GF-D8 (cell line): ENCODE measurements at regions not wholly inside any gene's neighbourhood (a gene's known extent, or its start where the extent isn't known, plus 50 kb on each side); places are given as distances from the start of the nearest gene placed in this dataset.

Experiments used
- DNase-seq: peaks from one replicate; lab custom pipeline; 2025; lab: John Stamatoyannopoulos, UW

GRCh38 chr21:18460979-18461378, 57.4 kb upstream of the TMPRSS15 start:
- peak; percentile 67 for DNase-seq

DNA sequence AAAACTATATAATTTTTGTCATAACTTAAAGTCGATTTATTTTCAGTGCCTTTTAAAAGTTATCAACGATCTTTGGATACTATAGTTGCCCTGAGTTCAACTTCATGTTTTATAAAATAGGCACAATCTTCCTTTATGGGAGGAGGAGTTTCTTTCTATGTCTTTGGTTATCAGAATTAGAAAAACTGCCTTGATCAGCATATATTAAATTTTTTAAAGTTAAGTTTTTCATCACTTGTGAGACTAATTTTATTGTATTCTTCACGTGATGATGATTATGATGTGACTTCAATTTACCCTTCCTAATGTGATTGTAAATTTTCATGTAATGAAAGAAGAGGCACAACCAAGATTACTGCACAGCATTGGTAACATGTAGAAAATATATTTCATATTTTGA, 58.2 kb upstream of the TMPRSS15 start:
- no peak for DNase-seq

- DNase-seq, result no peak
Observed at GRCh38 chr21:18467715-18468114, 64.1 kb upstream of the TMPRSS15 start.

DNA sequence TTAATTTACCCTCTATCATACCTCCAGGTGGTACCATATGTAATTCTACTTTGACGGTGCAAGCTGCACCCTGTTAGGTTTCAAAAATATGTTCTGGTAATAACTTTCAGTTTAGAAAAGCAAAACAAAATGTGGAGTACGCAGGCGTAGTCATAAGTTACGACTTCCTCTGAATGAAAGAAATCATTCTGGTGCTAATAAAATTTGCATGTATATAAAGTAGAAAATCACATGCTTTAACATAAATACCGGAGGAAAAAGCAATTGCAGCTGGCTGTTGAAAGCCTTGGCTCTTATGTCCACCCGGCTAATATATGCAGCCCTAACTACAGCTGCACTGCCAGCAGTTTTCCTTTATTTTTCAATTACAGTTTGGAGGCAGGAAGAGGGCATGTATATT, 65.2 kb upstream of the TMPRSS15 start:
- no peak for DNase-seq

DNA sequence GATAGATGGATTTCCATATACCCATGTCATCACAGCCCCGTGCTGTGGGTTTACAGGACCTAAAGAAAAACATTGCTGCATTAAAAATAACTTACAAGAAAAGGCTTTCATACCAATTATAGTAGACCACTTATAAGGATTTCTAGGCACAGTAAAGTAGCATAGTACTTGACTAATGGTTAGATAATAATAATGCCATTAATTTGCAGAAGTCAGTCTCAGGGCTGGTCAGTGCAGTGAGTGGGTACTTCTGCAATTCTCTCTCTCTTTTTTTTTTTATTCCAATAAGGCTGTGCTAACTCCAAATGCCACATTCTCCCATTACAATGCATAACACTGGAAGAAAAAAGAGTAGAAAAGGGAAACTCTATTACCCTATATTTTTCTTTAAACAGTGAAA, 73.1 kb upstream of the TMPRSS15 start:
- DNase-seq, result no peak

DNA sequence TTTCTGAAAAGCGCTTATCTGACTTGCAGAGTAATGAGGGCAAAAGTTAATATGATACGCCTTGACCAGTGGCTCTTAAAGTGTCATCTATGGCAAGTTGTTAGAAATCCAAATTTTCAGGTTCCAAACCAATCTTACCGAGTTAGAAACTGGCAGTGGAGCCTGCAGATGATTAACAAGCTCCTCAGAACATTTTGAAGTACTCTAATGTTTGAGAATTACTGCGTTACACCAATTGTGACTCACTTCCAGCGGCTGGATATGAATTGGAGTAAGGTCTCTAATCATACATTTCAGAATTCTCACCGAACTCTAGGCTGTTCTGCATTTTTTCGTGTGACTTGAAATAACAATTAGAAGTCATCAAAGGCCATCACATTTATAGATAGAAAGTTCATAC, 73.5 kb upstream of the TMPRSS15 start:
- no peak for DNase-seq

GRCh38 chr21:18478513-18478912, 74.9 kb upstream of the TMPRSS15 start:
- no peak for DNase-seq

DNA sequence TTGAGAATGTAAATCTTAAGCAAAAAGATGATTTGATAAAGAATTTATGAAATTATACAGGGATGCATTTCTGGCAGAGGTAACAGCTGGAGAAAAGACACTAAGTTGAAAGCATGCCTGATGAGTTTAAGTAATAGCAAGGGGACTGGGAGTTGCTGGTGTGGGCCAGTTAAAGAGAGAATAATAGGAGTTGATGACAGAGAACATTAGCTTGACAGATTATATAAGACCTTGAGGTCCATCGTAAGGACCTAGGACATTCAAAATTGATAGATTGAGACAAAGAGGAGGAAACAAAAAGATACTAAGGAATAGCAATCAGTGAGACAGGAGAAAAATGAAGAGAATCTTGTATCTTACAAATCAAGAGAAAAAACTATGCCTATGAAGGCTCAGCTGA, 84.7 kb upstream of the TMPRSS15 start:
- no peak for DNase-seq

GRCh38 chr21:18493422-18493821, 89.8 kb upstream of the TMPRSS15 start:
- DNase-seq, result no peak

- no peak for DNase-seq
Observed at GRCh38 chr21:18495523-18495922, 91.9 kb upstream of the TMPRSS15 start.

DNA sequence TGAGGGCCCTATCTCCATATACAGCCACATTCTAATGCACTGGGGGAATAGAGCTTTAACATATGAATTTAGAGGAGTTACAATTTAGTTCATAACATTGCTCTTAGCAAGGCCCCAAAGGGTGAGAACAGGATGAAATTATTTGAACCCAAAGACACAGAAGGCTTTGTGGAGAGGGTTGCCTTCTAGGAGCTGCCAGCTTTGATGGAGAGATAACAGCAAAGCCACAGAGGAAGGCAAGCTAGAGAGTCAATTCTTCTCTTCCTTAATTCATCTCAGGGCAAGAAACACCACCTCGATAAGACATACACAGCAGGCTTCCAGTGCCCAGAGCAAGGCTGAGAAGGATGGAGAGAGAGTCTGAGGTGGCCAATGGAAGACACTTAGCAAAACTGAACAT, 94.8 kb upstream of the TMPRSS15 start:
- DNase-seq, result no peak

DNA sequence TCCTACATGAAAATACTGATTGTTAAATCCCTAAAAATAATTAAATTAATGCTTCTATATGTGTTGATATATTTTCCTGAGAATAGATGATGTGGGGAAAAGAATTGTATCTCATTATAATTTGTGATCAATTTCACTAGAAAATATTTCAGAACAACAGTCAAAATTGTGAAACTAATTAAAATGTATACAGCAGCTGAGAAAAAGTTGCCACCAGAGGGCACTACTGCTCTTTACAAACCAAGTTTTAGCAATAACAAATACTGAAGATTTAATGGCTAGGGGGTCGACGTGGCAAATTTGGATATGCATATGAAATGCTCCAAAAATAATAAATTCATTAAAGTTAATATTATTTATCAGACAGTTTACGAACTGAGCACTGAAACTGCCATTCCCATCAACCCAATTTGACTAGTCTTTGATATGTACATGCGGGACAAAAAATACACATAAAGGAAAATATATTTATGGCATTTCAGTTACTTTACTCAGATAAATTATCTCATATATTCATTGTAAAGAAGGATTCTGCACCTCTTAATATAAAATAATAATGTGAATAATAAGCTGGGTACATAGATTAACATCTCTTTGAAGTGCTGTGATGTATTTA, 96.3 kb upstream of the TMPRSS15 start:
- DNase-seq, result no peak

DNA sequence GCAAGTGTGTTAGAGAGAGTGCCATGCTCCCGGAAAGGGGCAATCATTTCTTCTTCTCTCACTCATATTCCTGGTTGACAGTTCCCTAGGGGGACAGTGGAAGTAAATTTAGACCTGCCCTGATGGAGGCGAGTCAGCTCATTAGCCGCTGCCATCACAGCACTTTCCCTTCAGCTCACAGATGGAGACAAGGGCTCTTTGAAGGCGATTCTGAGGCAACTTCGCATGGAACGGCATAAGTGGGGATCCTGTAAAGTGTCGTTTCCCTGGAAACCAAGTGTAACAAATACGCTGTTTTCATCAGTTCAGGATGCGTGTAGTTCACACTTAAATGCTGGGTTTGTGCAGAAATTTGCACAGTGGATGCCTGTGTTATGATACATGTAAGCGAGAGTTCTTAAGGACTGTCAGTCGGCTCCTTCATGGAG, 114.5 kb upstream of the TMPRSS15 start:
- no peak for DNase-seq

GRCh38 chr21:18521204-18521603, 117.6 kb upstream of the TMPRSS15 start:
- no peak for DNase-seq

GRCh38 chr21:18522181-18522972, 118.8 kb upstream of the TMPRSS15 start:
- no peak for DNase-seq

DNA sequence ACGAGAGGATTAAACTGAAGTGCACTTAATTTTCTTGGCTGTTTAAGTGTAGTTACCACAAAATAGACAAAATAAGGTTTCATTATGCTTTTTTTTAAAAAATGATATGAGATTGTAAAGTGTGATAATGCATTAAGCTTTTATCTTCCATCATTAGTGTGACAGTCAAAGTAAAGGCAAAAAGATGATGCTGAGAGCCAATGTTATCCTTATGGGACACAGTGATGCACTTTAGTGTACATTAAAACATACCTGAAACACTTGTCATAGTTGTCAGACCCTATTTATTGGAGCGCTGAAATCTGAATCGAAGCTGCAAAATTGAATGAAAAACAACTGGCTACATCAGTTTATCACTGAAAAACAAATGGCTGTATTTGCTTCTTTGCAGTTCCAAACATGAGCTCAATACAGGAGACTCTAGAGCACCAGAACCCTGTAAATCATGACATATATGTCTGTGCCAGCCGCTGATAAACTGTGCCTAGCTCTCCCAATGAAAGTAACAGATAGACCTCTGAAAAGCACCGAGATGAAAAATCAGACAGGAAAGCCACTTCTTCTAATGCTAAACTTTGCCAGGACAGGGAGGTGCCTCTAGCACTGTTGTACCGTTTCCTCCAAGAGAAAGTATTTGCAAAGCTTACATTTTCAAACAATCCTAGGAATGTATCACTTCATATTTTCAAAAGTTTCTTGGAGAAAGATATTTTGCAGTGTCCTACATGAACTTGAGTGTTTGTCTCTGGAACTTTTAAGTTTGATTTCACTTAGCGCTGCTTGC, 120.7 kb upstream of the TMPRSS15 start:
- no peak for DNase-seq

DNA sequence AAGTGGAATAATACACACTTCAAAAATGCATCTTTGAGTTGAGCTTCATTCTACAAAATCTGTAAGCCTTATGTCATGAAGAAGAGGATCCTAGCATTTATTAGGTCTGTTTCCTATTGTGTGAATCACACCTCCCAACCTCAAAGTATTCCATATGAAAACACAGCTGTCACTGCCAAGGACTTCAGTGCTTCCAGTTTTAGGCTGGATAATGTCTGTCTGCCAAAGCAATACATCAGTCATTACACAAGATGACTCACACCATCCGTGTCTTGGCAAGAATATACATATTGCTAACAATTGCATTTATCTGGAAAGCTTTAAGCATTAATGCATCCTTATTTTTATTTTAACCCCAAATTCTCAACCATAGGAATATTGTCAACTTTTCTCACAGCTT, 125.7 kb upstream of the TMPRSS15 start:
- DNase-seq, result no peak

- no peak for DNase-seq
Observed at GRCh38 chr21:18542081-18542480, 138.5 kb upstream of the TMPRSS15 start.

- no peak for DNase-seq
Observed at GRCh38 chr21:18545908-18546307, 142.3 kb upstream of the TMPRSS15 start.

DNA sequence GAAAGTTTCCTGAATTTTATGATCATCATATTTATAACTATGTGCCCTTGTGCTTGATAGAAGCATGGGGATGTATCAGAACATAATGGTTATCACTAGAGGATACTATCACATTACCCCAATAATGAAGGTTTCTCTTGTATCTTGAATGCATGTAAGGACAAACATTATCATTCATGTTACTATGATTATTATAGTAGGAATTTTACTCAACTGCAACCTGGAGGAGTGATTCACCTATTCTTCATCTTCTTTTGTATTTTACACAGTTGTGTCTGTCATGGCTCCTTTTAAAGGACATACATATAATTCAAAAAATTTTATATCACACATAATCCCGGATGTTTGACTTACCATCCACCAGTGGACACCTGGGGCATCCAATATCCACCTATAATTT, 143.8 kb upstream of the TMPRSS15 start:
- no peak for DNase-seq

- DNase-seq, result no peak
Observed at GRCh38 chr21:18548249-18548648, 144.7 kb upstream of the TMPRSS15 start.

GRCh38 chr21:18549214-18549905, 145.8 kb upstream of the TMPRSS15 start:
- no peak for DNase-seq
